DOHH2 (cell line): ENCODE measurements at regions not wholly inside any gene's neighbourhood (a gene's known extent, or its start where the extent isn't known, plus 50 kb on each side); places are given as distances from the start of the nearest gene placed in this dataset.

ENCODE experiments used
- CTCF ChIP-seq: fragments of 200-600 bp; sonication (generic); IDR thresholded peaks from one replicate; pipeline ENCODE4 v1.5.1; 2014; ENCODE audit warnings: antibody characterized with exemption, mild to moderate bottlenecking, low read depth, low read length; ENCODE audit not compliant: poor library complexity, severe bottlenecking
- EZH2phosphoT487 ChIP-seq: fragments of 200-600 bp; sonication (generic); IDR thresholded peaks from 2 replicates; pipeline ENCODE4 v1.6.1; 2017; ENCODE audit warnings: borderline replicate concordance, mild to moderate bottlenecking, antibody characterized with exemption, low read length, moderate library complexity, mixed read lengths

DNA sequence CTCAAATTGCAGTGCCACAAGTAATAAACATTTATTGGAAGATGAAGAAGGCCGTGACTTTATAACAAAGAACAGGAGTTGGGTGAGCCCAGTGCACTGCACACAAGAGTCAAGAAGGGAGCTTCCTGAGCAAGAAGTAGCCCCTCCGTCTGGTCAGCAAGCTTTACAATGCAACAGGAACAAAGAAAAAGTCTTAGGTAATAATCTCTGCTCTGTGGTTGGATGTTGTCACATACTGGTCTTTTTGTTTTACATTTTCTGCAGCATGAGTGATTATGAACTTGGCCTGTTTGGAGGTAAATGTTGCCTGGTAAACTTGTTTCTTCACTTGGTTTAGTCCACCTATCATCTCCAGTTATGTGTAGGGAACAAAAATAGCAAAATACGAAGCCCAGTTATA is 157.2 kb downstream of the KDM5D start:
- TF ChIP-seq CTCF (no peak), EZH2phosphoT487 (no peak)
